ENCODE measurements at regions not wholly inside any gene's neighbourhood (a gene's known extent, or its start where the extent isn't known, plus 50 kb on each side); places are given as distances from the start of the nearest gene placed in this dataset.

DNA sequence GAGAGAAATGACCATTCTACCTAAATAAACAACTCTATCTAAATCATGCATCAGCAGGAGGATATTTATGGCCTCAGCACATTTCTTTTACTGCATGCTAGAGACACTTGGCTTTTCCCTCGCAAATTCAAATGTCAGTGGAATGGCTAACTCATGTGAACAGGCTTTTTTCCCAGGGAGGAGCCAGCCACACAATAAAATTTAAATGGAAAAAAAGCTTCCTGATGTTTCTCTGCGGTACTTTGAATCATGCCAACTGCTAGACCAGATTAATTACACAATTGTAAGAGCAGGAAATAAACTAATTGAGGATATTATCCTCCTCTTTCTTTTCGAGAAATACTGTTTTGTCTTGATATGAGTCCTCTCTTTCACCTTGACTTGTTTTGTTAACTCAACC is 676.3 kb downstream of the IRS1 start:
- TF ChIP-seq, protein P1, sequence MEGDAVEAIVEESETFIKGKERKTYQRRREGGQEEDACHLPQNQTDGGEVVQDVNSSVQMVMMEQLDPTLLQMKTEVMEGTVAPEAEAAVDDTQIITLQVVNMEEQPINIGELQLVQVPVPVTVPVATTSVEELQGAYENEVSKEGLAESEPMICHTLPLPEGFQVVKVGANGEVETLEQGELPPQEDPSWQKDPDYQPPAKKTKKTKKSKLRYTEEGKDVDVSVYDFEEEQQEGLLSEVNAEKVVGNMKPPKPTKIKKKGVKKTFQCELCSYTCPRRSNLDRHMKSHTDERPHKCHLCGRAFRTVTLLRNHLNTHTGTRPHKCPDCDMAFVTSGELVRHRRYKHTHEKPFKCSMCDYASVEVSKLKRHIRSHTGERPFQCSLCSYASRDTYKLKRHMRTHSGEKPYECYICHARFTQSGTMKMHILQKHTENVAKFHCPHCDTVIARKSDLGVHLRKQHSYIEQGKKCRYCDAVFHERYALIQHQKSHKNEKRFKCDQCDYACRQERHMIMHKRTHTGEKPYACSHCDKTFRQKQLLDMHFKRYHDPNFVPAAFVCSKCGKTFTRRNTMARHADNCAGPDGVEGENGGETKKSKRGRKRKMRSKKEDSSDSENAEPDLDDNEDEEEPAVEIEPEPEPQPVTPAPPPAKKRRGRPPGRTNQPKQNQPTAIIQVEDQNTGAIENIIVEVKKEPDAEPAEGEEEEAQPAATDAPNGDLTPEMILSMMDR (IDR thresholded peaks at IDR 0.05): no peak
- TF ChIP-seq POLR2A (IDR thresholded peaks at IDR 0.05): no peak
